Right renal cortex interstitium (tissue), 3 donors: ENCODE measurements at regions not wholly inside any gene's neighbourhood (a gene's known extent, or its start where the extent isn't known, plus 50 kb on each side); places are given as distances from the start of the nearest gene placed in this dataset.
A peak's percentile ranks its signal among the peaks of the same experiment; 100 is the strongest.
"Not testable (repeated sequence)": the region's sequence is repeated elsewhere in the genome, so short reads cannot be mapped to it uniquely, and the experiment has no call there.

ENCODE experiments used
- DNase-seq, 3 donors: peaks; one replicate each; pipeline ENCODE4 v3.0.0-alpha.2; 2013; ENCODE audit warnings: low read depth in 3 of 3, low spot score in 2 of 3

DNA sequence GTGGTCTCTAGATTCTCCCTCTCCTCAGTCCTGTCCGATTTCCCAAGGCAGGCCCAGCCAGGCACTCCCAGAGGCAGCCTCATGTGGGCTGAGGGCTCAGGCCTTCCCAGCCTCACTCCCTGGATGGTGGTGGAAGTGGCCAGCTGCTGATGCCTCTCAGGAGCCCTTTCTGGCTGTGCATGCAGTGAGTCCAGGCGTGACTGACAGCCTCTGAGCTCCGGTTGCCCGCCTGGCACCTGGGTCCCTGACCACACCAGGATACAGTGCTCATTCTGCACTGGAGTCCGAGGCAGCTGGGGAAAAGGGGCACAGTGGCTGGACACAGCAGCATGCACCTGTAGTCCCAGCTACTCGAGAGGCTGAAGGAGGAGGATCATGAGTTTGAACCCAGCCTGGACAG, 132.6 kb downstream of the CUL2 start:
- no peak for DNase-seq

DNA sequence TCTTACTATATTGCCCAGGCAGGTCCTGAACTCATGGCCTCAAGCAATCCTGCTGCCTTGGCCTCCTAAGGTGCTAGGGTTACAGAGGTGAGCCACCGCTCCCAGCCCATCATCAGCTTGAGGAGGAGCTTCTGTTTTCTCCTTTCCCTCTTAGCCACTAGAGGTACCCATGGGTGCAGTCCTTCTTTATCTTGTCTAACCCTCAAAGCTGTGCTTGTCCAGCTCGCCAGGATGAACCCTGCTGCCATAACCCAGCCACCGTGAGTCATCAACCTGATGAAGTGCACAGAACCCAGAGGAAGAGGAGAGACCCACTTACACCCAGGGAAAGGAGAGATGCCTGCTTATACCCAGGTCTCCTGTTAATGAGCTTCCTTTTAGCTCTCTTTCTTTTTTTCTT, 133.4 kb downstream of the CUL2 start:
- no peak for DNase-seq

DNA sequence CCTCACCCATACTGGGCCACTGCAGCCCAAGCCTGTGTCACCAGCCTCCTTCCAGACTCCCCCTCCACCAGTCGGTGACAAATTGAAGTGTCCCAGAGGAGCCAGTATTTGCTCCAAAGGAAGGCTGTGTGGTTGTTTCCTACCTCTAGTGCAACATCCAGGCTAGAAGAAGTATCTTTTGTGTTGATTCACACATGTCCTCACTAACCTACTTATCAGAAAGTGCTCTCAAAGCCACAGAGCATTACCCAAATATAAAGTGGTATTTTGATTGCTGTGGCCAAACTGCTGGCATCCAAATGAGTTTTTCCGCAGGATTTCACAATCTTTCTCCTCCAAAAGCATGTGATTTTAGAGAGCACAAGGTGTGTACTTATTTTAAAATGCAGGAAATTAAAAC, 134.8 kb downstream of the CUL2 start:
- no peak for DNase-seq

DNA sequence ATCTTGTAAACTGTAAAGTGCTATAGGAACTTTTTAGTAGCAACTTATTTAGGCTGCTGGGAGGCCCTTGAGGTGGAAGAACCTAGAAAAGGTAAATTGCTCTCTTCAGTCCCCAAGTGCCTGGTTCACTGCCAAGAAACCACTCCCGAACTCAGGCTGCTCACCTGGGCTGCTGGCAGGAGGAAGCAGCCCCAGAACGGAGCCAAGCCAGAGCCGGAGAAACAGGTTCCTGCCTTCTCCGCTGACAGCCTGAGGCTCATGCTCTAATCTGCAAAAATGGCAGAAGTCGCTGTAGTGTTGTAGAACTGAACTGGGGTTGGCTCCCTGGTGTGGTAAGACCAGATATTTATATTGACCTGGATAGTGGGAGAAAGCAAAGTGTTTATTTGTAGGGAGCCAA, 136.0 kb downstream of the CUL2 start:
- DNase-seq: peak in 1 of 3 donors; percentile 45

DNA sequence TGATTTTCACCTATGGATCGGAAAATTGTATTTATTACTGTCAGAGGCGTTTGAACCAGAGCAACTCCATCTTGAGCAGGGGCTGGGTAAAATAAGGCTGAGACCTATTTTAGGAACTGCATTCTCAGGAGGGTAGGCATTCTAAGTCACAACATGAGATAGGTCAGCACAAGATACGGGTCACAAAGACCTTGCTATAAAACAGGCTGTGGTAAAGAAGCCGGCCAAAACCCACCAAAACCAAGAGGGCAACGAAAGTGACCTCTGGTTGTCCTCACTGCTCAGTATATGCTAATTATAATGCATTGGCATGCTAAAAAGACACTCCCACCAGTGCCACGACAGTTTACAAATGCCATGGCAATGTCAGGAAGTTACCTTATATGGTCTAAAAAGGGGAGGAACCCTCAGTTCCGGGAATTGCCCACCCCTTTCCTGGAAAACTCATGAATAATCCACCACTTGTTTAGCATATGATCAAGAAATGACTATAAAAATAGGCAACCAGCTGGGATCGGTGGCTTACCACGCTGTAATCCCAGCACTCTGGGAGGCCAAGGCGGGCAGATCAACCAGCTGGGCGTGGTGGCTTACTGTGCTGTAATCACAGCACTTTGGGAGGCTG, 136.3 kb upstream of the PARD3 start:
- DNase-seq: not testable (repeated sequence)

DNA sequence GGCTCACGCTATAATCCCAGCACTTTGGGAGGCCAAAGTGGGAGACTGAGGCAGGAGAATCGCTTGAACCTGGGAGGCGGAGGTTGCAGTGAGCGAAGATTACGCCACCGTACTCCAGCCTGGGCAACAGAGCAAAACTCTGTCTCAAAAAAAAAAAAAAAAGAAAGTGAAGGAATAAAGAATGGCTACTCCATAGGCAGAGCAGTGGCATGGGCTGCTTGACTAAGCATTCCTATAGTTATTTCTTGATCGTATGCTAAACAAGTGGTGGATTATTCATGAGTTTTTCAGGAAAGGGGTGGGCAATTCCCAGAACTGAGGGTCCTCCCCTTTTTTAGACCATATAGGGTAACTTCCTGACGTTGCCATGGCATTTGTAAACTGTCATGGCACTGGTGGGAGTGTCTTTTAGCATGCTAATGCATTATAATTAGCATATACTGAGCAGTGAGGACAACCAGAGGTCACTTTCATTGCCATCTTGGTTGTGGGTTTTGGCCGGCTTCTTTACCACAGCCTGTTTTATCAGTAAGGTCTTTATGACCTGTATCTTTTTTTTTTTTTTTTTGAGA, 130.9 kb upstream of the PARD3 start:
- DNase-seq: not testable (repeated sequence)

DNA sequence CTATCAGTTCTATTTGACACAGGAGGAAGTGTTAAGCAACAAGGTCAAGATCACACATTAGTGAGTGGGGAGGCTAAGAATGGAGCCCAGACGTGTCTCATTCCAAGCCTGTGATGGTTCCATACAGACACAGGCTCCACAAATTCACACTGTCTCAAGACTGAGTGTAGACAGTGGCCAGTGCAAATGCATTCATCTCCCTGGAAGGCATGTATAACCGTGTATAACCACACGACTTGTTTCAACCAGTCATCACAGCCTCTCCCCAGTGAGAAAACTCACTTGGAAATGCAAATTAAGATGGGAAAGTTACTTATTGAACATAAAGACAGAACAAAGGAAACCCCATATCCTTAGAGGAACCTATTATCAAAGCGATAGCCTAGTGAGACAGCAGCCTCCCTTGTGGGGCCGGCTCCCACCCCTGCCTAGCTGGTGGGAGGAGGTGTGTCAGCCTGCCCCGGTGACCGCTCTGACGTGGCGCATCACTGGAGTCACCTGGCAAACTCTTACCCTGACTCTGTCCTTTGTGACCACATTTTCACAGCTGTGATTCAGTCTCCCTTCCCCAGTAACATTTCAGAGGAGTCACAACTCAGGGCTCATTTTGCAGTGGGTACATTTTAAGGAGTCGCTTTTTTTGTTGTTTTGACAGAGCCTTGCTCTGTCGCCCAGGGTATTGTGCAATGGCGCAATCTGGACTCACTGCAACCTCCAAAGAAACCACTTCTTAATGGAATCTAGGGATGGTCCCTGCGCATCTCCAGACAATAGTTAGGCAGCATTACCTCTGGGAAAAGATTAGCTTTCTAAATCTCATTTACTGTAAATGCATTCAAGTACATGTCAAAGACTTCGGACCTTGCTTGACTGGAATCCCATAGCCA, 126.6 kb upstream of the PARD3 start:
- DNase-seq: no peak

DNA sequence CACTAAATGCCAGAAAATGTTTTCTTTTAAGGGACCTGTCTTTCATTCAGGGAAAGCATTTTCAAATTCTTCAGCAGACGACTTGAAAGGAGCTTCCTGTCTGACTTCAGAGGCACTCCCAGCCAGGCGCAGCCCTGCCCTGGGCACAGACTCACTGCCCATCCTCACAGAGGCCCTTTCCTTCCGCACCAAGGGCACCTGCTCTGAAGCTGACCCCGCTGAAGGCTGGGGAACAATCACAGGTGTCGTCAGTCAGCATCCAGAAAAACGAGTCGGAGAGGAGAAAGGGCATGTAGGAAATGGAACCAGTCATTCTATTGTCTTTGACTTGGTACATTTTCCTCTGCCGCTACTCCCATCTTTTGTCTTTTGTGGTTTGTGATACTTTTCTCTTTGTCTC, 125.3 kb upstream of the PARD3 start:
- no peak for DNase-seq

DNA sequence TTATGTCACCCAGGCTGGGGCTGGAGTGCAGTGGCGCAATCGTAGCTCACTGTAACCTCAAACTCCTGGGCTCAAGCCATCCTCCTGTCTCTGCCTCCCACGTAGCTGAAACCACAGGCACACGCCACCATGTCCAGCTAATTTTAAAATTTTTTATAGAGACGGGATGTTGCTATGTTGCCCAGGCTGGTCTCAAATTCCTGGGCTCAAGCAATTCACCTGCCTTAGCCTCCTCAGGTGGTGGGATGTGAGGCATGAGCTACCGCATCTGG, 123.2 kb upstream of the PARD3 start:
- no peak for DNase-seq

DNA sequence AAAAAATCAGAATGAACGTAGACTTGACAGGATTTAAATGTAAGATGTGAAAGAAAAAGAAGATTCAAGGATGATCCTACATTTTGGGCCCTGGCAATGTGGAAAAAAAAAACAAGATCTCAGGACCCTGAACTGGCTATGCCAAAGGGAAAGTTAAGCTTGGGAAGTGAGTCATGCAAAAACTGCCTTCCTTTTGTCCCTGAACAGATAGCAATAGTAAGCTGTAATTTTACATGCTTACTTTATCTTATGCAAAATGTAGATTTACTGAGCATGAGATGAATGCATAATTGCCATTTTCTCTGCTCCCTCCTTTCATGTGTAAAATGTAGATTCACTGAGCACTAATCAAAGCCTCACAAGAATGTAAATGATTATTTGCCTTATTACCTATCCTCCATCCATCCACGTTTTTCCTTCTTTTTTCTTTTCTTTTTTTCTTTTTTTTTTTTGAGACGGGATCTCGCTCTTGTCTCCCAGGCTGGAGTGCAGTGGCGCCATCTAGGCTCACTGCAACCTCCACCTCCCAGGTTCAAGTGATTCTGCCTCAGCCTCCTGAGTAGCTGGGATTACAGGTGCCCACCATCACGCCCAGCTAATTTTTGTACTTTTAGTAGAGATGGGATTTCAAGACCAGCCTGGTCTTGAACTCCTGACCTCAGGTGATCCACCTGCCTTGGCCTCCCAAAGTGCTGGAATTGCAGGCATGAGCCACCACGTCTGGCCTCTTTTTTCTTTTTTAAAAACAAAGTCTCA, 122.7 kb upstream of the PARD3 start:
- not testable (repeated sequence) for DNase-seq

DNA sequence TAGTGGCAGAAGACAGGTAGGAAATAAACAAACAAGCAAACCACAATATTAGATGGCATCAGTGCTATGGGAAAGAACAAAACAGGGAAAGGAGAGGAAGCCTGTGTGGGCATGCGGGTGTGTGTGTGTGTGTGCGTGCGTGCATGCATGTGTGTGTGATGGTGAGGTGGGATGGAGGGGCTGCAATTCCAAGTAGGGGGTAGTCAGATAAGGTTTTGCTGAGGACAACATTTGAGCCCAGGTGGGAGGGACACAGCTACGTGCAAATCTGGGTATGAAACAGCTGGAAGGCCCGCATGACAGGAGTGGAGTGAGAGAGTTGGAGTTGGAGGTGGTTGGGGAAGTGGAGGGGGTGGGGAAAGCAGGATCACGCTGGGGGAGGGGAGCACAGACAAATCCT, 121.0 kb upstream of the PARD3 start:
- DNase-seq: no peak

DNA sequence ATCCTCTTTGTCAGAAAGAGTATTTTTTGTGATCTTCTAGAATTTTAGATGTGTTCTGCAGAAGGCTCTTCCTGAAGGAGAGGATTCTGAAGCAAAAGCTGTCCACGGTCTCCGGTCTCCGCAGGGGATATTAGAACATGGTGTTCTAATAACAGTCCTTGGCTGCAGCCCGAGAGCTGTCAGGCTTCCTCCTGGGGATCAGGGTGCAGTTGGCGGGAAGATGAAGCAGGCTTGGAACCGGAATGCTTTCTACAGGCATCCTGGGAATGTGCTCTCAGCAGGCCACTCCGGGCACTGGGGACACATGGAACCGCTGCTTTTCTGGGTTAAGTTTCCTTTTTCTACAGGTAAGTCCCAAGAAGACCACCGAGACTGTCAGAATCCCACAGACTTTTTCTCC, 118.6 kb upstream of the PARD3 start:
- no peak for DNase-seq

DNA sequence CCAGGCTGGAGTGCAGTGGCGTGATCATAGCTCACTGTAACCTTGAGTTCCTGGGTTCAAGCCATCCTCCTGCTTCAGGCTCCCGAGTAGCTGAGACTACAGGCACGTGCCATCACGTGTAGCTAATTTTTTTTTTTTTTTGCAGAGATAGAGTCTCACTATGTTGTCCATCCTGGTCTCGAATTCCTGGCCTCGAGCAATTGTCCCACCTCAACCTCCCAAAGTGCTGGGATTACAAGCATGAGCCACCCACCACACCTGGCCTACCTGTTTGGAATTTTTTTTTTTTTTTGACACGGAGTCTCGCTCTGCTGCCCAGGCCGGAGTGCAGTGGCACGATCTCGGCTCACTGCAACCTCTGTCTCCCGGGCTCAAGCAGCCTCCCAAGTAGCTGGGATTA, 117.1 kb upstream of the PARD3 start:
- no peak for DNase-seq

DNA sequence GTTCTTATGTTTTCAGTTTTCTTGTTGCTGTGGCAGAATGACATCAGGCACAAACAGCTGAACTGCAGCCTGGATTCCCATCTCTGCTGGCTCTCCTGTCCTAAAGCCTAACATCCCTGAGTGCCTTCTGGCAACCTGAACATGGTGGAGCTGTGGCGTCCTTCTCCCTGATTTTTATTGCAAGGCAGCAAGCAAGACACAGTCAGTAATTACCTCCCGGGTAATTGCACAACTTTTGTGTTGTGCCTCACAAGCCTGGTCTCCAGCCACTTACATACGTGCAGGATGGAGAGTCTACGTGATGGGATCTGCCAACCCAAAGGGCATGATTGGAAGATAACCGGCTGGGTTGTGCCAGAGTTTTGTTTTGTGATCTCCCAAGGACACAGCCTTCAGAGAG, 116.1 kb upstream of the PARD3 start:
- no peak for DNase-seq

DNA sequence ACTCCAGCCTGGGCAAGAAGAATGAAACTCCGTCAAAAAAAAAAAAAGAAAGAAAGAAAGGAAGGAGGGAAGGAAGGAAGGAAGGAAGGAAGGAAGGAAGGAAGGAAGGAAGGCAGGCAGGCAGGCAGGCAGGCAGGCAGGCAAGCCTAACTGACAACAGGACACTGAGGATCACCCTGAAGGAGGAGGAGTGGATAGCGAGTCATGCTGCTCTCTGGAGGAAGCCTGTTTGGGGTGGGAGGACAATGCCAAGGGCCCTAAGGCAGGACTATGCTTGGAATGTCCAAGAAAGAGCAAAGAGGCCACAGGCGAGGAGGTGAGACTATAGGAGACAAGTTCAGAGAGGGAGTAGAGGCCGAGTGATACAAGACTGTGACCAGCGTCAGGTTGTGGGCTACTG, 107.0 kb upstream of the PARD3 start:
- DNase-seq: no peak

DNA sequence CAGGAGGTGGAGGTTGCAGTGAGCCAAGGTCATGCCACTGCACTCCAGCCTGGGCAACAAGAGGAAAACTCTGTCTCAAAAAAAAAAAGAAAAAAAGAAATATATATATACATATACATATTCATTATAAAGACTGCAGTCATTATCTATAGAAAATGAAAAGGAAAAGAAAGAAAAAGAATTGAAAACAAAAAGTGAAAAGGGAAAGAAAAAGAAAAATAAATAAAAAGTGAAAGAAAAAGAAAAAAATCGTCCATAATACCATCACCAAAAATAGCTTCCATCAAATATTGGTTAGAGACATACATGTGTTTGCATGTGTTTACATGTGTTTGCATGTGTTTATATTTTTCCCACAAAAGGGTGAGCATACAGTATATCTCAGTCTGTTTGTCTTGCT, 105.5 kb upstream of the PARD3 start:
- DNase-seq: no peak

DNA sequence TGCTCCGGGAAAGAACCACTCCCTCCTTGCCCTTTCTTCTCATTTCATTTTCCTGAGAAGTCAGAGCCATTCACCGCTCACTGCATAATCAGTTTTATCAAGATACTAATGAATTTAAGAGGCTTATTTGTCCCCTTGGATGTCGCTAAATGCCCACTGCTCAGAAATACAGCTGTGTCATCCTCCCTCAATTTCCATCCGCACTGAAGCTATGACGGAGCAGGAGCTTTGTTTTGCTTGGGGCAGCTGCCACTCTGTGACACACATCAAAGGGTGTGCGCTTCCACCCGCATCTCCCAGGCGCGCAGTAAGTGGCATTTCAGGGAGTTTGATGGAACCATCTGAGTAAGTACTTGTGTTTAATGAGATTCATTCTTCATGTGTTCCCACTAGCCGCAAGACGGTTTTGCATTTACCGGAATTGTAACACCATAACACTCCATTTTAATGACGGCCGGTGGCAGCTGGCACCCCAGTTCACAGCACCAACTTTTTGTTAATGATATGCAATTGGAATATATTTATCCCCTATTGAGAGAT, 103.8 kb upstream of the PARD3 start:
- no peak for DNase-seq

DNA sequence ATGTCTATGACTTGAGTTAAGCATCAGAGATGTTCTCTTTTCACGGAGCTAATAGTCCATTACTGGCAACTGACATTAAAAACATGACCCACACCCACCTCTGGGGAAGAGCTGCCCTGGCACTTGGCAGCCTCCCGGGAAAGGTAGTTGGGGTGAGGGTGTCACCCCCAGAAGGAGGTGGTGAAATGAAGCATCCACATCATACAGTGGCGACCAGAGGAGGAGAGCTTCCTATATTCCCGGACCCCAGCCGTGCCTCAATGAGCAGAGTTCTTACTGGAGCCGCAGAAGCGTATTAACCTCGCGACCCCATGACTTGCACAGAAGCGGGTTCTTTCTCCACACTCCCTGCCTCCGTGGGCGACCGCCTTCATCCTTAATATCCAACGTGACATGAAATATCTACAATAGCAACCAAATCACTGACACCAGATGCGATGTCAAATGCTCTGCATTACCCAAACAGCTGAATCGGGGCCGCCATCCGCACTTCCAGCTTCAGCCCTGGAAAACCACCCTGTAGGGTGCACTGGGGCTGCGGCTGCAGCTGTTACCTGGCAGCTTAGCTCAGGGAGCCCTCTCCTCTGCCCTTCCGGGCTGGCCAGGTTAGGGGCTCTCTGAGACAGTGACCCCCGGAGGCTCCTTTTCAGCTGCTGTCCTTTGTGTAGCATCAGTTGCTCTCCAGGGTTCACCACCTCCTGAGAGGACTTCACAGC, 103.1 kb upstream of the PARD3 start:
- DNase-seq: no peak

DNA sequence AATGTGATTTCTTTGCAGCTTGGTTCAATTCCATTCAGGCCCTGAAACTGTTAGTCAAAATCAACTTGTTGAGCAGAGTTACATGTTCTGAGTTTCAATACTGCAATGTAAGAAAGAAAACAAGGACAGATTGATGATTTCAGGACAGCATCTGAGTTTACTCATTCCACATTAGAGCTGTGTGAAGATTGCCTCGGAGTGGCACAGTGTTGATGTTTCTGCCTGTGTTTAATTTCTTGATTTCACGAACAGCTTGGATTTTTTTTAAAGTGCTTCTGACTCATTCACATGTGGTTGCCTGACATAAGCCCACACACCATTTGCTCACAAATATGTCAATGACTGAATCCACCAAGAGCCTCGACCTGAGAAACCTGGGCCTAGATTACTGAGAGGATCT, 101.2 kb upstream of the PARD3 start:
- no peak for DNase-seq

DNA sequence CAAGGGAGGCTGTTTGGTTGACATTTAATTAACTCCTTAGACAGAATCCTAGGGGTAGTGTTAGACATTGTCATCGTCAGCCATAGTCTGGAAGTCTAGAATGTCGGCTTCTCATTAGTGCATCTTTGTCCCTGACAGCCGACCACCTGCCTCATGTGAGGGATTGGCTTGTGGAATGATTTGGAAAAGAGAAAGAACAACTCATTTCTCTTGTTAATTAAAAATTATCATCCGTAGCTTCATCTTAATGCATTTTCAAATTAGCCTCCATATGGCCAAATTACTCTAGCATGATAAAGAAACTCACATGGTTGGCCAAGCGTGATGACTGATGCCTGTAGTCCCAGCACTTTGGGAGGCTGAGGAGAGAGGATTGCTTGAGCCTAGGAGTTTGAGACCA, 97.7 kb upstream of the PARD3 start:
- no peak for DNase-seq
